Left hindlimb (tissue), 1 donor: ENCODE measurements at regions not wholly inside any gene's neighbourhood (a gene's known extent, or its start where the extent isn't known, plus 50 kb on each side); places are given as distances from the start of the nearest gene placed in this dataset.

ENCODE experiments used
- DNase-seq: peaks from one replicate; pipeline ENCODE4 v3.0.0-alpha.2; 2018

- DNase-seq: no peak
Observed at GRCh38 chr3:27865731-27866130, 143.6 kb upstream of the EOMES start.

GRCh38 chr3:27869152-27869551 is 147.0 kb upstream of the EOMES start:
- DNase-seq: no peak

- DNase-seq: no peak
Observed at GRCh38 chr3:27877061-27878013, 155.2 kb upstream of the EOMES start.

- no peak for DNase-seq
Observed at GRCh38 chr3:27878014-27878383, 155.9 kb upstream of the EOMES start.

- DNase-seq: no peak
Observed at GRCh38 chr3:27880969-27881892, 159.1 kb upstream of the EOMES start.

GRCh38 chr3:27883266-27883665 is 161.1 kb upstream of the EOMES start:
- no peak for DNase-seq

- no peak for DNase-seq
Observed at GRCh38 chr3:27885641-27886040, 163.5 kb upstream of the EOMES start.

GRCh38 chr3:27888562-27888961 is 166.4 kb upstream of the EOMES start:
- DNase-seq: no peak

- DNase-seq: no peak
Observed at GRCh38 chr3:27889745-27890144, 167.6 kb upstream of the EOMES start.

- DNase-seq: no peak
Observed at GRCh38 chr3:27900316-27900715, 178.2 kb upstream of the EOMES start.

GRCh38 chr3:27903446-27903845 is 181.3 kb upstream of the EOMES start:
- no peak for DNase-seq

- DNase-seq: no peak
Observed at GRCh38 chr3:27905625-27906024, 183.5 kb upstream of the EOMES start.

- no peak for DNase-seq
Observed at GRCh38 chr3:27907148-27907547, 185.0 kb upstream of the EOMES start.

GRCh38 chr3:27907929-27908328 is 185.8 kb upstream of the EOMES start:
- DNase-seq: no peak

- peak; percentile 52 for DNase-seq
Observed at GRCh38 chr3:27910456-27910855, 188.3 kb upstream of the EOMES start.

GRCh38 chr3:27914199-27914598 is 192.1 kb upstream of the EOMES start:
- no peak for DNase-seq

- no peak for DNase-seq
Observed at GRCh38 chr3:27923349-27924068, 201.4 kb upstream of the EOMES start.

- no peak for DNase-seq
Observed at GRCh38 chr3:27927882-27928281, 205.8 kb upstream of the EOMES start.

GRCh38 chr3:27930052-27930602 is 208.0 kb upstream of the EOMES start:
- no peak for DNase-seq

- DNase-seq: no peak
Observed at GRCh38 chr3:27935492-27935891, 213.4 kb upstream of the EOMES start.

GRCh38 chr3:27939521-27939920 is 217.4 kb upstream of the EOMES start:
- DNase-seq: no peak

- no peak for DNase-seq
Observed at GRCh38 chr3:27939940-27940339, 217.8 kb upstream of the EOMES start.

GRCh38 chr3:27943106-27943505 is 221.0 kb upstream of the EOMES start:
- no peak for DNase-seq
